GM23338 (cell line): ENCODE measurements at regions not wholly inside any gene's neighbourhood (a gene's known extent, or its start where the extent isn't known, plus 50 kb on each side); places are given as distances from the start of the nearest gene placed in this dataset.

Experiments used
- ATAC-seq: fragments of 200-7000 bp; cut with Tn5 transposase; 3 replicates; pipeline ENCODE4 v1.9.1; 2020
- DNase-seq: peaks from one replicate; pipeline ENCODE4 v3.0.0-alpha.2; 2015; ENCODE audit warnings: low spot score
- H2AFZ ChIP-seq: fragments of 200-600 bp; sonication (generic); 2 replicates; pipeline ENCODE4 v1.8.0; 2016; ENCODE audit warnings: antibody characterized with exemption, mild to moderate bottlenecking, moderate library complexity
- H3F3A ChIP-seq: fragments of 200-600 bp; sonication (generic); replicated peaks from 2 replicates; pipeline ENCODE4 v1.8.0; 2017; ENCODE audit warnings: antibody characterized with exemption, mixed run types, low read depth
- H3K27ac ChIP-seq: fragments of 200-600 bp; sonication (generic); 2 replicates; pipeline ENCODE4 v1.6.1; 2016; ENCODE audit warnings: low read depth
- H3K27me3 ChIP-seq: fragments of 200-600 bp; sonication (generic); 2 replicates; pipeline ENCODE4 v1.8.0; 2016; ENCODE audit warnings: mild to moderate bottlenecking, mixed run types, moderate library complexity; ENCODE audit not compliant: insufficient read depth
- H3K36me3 ChIP-seq: fragments of 200-600 bp; sonication (generic); 2 replicates; pipeline ENCODE4 v1.8.0; 2016; ENCODE audit warnings: mild to moderate bottlenecking; ENCODE audit not compliant: insufficient read depth
- H3K4me1 ChIP-seq: fragments of 200-600 bp; sonication (generic); 2 replicates; pipeline ENCODE4 v1.8.0; 2016; ENCODE audit warnings: mild to moderate bottlenecking, moderate library complexity; ENCODE audit not compliant: insufficient read depth
- H3K4me2 ChIP-seq: fragments of 200-600 bp; sonication (generic); 2 replicates; pipeline ENCODE4 v1.7.1; 2017; ENCODE audit warnings: mixed run types
- H3K4me3 ChIP-seq: fragments of 200-600 bp; sonication (generic); 2 replicates; pipeline ENCODE4 v1.6.1; 2016; ENCODE audit warnings: mixed run types
- H3K79me2 ChIP-seq: fragments of 200-600 bp; sonication (generic); replicated peaks from 2 replicates; pipeline ENCODE4 v1.8.0; 2017; ENCODE audit warnings: mild to moderate bottlenecking; ENCODE audit not compliant: insufficient read depth
- H3K9me2 ChIP-seq: fragments of 200-600 bp; sonication (generic); 2 replicates; pipeline ENCODE4 v1.8.0; 2017; ENCODE audit not compliant: insufficient read depth
- H4K20me1 ChIP-seq: fragments of 200-600 bp; sonication (generic); replicated peaks from 2 replicates; pipeline ENCODE4 v1.8.0; 2017; ENCODE audit warnings: mild to moderate bottlenecking; ENCODE audit not compliant: insufficient read depth
- H3K27ac Mint-ChIP-seq: 2 replicates; pipeline ENCODE4 v1.8.0; 2020; ENCODE audit warnings: inconsistent platforms, mild to moderate bottlenecking, moderate library complexity, mixed read lengths
- H3K27me3 Mint-ChIP-seq: 3 replicates; pipeline ENCODE4 v1.8.0; 2022; ENCODE audit warnings: low read depth, mild to moderate bottlenecking, moderate library complexity, mixed read lengths, inconsistent platforms; ENCODE audit not compliant: insufficient read depth, poor library complexity
- H3K36me3 Mint-ChIP-seq: 3 replicates; pipeline ENCODE4 v1.8.0; 2021; ENCODE audit warnings: low read depth, mild to moderate bottlenecking, inconsistent platforms, moderate library complexity, mixed read lengths
- H3K4me1 Mint-ChIP-seq: 3 replicates; pipeline ENCODE4 v1.8.0; 2020; ENCODE audit warnings: mild to moderate bottlenecking, inconsistent platforms, mixed read lengths
- H3K4me3 Mint-ChIP-seq: 3 replicates; pipeline ENCODE4 v1.8.0; 2021; ENCODE audit warnings: moderate library complexity, mild to moderate bottlenecking, inconsistent platforms, mixed read lengths
- H3K9me3 Mint-ChIP-seq: 3 replicates; pipeline ENCODE4 v1.8.0; 2020; ENCODE audit warnings: moderate library complexity, mild to moderate bottlenecking, inconsistent platforms, mixed read lengths
- CREB1 ChIP-seq: fragments of 250-450 bp; sonication (Bioruptor Pico); IDR thresholded peaks from 2 replicates; pipeline ENCODE4 v1.5.0; 2020; ENCODE audit warnings: low read depth, mild to moderate bottlenecking, moderate library complexity
- CTCF ChIP-seq, 2 experiments: fragments of 200-600 bp in 1 of 2; sonication (generic) in 1 of 2; conservative IDR thresholded peaks; 2 replicates each; pipeline versions ENCODE4 v1.5.1 to v1.6.1; 2016 to 2017; ENCODE audit warnings: antibody characterized with exemption in 2 of 2, low read depth in 2 of 2, mild to moderate bottlenecking in 2 of 2, moderate library complexity in 1 of 2
- ETS1 ChIP-seq: IDR thresholded peaks from 2 replicates; pipeline ENCODE4 v1.6.1; 2016; ENCODE audit warnings: antibody characterized with exemption
- EZH2 ChIP-seq: fragments of 200-600 bp; sonication (generic); IDR thresholded peaks from one replicate; pipeline ENCODE4 v1.8.0; 2017; ENCODE audit warnings: antibody characterized with exemption, mild to moderate bottlenecking, low read depth; ENCODE audit not compliant: unreplicated experiment
- JUNB ChIP-seq: IDR thresholded peaks from one replicate; pipeline ENCODE4 v1.6.1; 2016; ENCODE audit warnings: antibody characterized with exemption; ENCODE audit not compliant: unreplicated experiment
- NANOG ChIP-seq: IDR thresholded peaks from 2 replicates; pipeline ENCODE4 v1.6.1; 2016; ENCODE audit warnings: antibody characterized with exemption, borderline replicate concordance
- POLR2AphosphoS5 ChIP-seq: IDR thresholded peaks from 2 replicates; pipeline ENCODE4 v1.6.1; 2016; ENCODE audit warnings: antibody characterized with exemption, low read depth
- REST ChIP-seq: IDR thresholded peaks from one replicate; pipeline ENCODE4 v1.6.1; 2018; ENCODE audit warnings: antibody characterized with exemption; ENCODE audit not compliant: unreplicated experiment
- STAT1 ChIP-seq: IDR thresholded peaks from one replicate; pipeline ENCODE4 v1.6.1; 2016; ENCODE audit warnings: antibody characterized with exemption; ENCODE audit not compliant: unreplicated experiment
- ZNF114 ChIP-seq: fragments of 250-450 bp; sonication (Bioruptor Pico); IDR thresholded peaks from 2 replicates; pipeline ENCODE4 v1.5.0; 2020; ENCODE audit warnings: mild to moderate bottlenecking, moderate library complexity
- ZNF331 ChIP-seq: fragments of 250-450 bp; sonication (Bioruptor Pico); IDR thresholded peaks from 2 replicates; pipeline ENCODE4 v1.5.0; 2020; ENCODE audit warnings: low read depth, mild to moderate bottlenecking, moderate library complexity

GRCh38 chr13:42707048-42707447 lies 74.3 kb upstream of the FAM216B start:
- Histone ChIP-seq H3K79me2 (no peaks in the 10 kb centered on the region), H3K4me1 (no peaks in the 10 kb centered on the region), H3K4me2 (no peak overlapping the region), H2AFZ (no peak overlapping the region), H3K27ac (no peak overlapping the region), H3F3A (no peaks in the 10 kb centered on the region), H3K36me3 (no peaks in the 10 kb centered on the region), H3K9me2 (peaks cover 4% of the 10 kb centered on the region; the same call in 1 of the 2 replicates), H3K27me3 (no peaks in the 10 kb centered on the region), H4K20me1 (no peaks in the 10 kb centered on the region), H3K4me3 (no peak overlapping the region)
- no peak for DNase-seq
- no peak for ATAC-seq
- no peaks in the 10 kb centered on the region for H3K27me3 Mint-ChIP-seq
- no peak for TF ChIP-seq POLR2AphosphoS5
- TF ChIP-seq JUNB: no peak
- TF ChIP-seq ZNF331 (CRISPR knock-in tag): no peak
- no peak for TF ChIP-seq STAT1
- no peak for TF ChIP-seq REST
- TF ChIP-seq EZH2: no peak
- no peak for TF ChIP-seq ZNF114
- TF ChIP-seq NANOG: no peak
- H3K4me3 Mint-ChIP-seq: no peak overlapping the region
- 0 out of 3 replicates have a peak, but pooled peaks cover 2% of the 10 kb centered on the region for H3K4me1 Mint-ChIP-seq
- no peaks in the 10 kb centered on the region for H3K9me3 Mint-ChIP-seq
- no peak overlapping the region for H3K27ac Mint-ChIP-seq
- no peaks in the 10 kb centered on the region for H3K36me3 Mint-ChIP-seq

- H3K27me3 ChIP-seq: no peaks in the 10 kb centered on the region
- peaks cover 4% of the 10 kb centered on the region; the same call in 1 of the 2 replicates for H3K9me2 ChIP-seq
- no peaks in the 10 kb centered on the region for H3K79me2 ChIP-seq
- H3K9me3 Mint-ChIP-seq: peaks cover 4% of the 10 kb centered on the region; the same call in 1 of the 3 replicates
- H3K36me3 ChIP-seq: no peaks in the 10 kb centered on the region
- no peaks in the 10 kb centered on the region for H4K20me1 ChIP-seq
- H3K4me1 Mint-ChIP-seq: 0 out of 3 replicates have a peak, but pooled peaks cover 1% of the 10 kb centered on the region
- H3K4me3 ChIP-seq: no peak overlapping the region
- H3K36me3 Mint-ChIP-seq: no peaks in the 10 kb centered on the region
- H3K27me3 Mint-ChIP-seq: no peaks in the 10 kb centered on the region
- no peak overlapping the region for H3K4me3 Mint-ChIP-seq
- no peak overlapping the region for H3K27ac Mint-ChIP-seq
- no peak overlapping the region for H3K4me2 ChIP-seq
- no peaks in the 10 kb centered on the region for H3K4me1 ChIP-seq
- H2AFZ ChIP-seq: no peak overlapping the region
- H3F3A ChIP-seq: no peaks in the 10 kb centered on the region
- ATAC-seq (no peak), DNase-seq (no peak)
- no peak overlapping the region for H3K27ac ChIP-seq
- TF ChIP-seq ETS1 (no peak), CTCF (conservative IDR thresholded peaks at IDR 0.05; ENCODE audit: low read depth in 2 of 2) (no peak), NANOG (no peak), EZH2 (no peak), REST (no peak), CREB1 (CRISPR knock-in tag) (no peak), JUNB (no peak)
Observed at GRCh38 chr13:42707586-42707985, 73.8 kb upstream of the FAM216B start.
